Liver (tissue), 8 donors: ENCODE measurements at regions not wholly inside any gene's neighbourhood (a gene's known extent, or its start where the extent isn't known, plus 50 kb on each side); places are given as distances from the start of the nearest gene placed in this dataset.
"Not testable (repeated sequence)": the region's sequence is repeated elsewhere in the genome, so short reads cannot be mapped to it uniquely, and the experiment has no call there.

ENCODE experiments used
- DNase-seq: peaks from one replicate; pipeline ENCODE4 v3.0.0-alpha.2; 2017; ENCODE audit warnings: low spot score
- H3K27ac ChIP-seq, 2 donors: one replicate each; pipeline ENCODE4 v1.7.0; 2013; ENCODE audit warnings: inconsistent platforms in 2 of 2, low read length in 2 of 2, control low read depth in 1 of 2, low read depth in 1 of 2, mild to moderate bottlenecking in 1 of 2
- H3K27me3 ChIP-seq, 4 donors: one replicate each; pipeline versions ENCODE4 v1.6.1 to v1.7.0; 2013; ENCODE audit warnings: low read length in 3 of 4, inconsistent platforms in 1 of 4, mild to moderate bottlenecking in 1 of 4, moderate library complexity in 1 of 4; ENCODE audit not compliant: control insufficient read depth in 4 of 4, insufficient read depth in 4 of 4
- H3K36me3 ChIP-seq, 4 donors: one replicate each; pipeline versions ENCODE4 v1.6.1 to v1.7.0; 2013; ENCODE audit warnings: low read length in 3 of 4, mild to moderate bottlenecking in 3 of 4, low read depth in 1 of 4, moderate library complexity in 1 of 4; ENCODE audit not compliant: control insufficient read depth in 4 of 4, insufficient read depth in 3 of 4
- H3K4me1 ChIP-seq, 4 donors: one replicate each; pipeline versions ENCODE4 v1.6.1 to v1.7.0; 2013; ENCODE audit warnings: low read length in 3 of 4, mild to moderate bottlenecking in 3 of 4, moderate library complexity in 1 of 4; ENCODE audit not compliant: control insufficient read depth in 4 of 4, insufficient read depth in 4 of 4
- H3K4me3 ChIP-seq, 3 donors: one replicate each; pipeline versions ENCODE4 v1.6.1 to v1.7.0; 2013; ENCODE audit warnings: low read length in 3 of 3, control low read depth in 1 of 3, low read depth in 1 of 3, mild to moderate bottlenecking in 1 of 3
- H3K9ac ChIP-seq, 2 donors: one replicate each; pipeline ENCODE4 v1.7.0; 2013; ENCODE audit warnings: low read length in 2 of 2, mild to moderate bottlenecking in 2 of 2, moderate library complexity in 2 of 2, control low read depth in 1 of 2, low read depth in 1 of 2
- H3K9me3 ChIP-seq, 4 donors: one replicate each; pipeline versions ENCODE4 v1.6.1 to v1.7.0; 2013; ENCODE audit warnings: low read length in 3 of 4; ENCODE audit not compliant: control insufficient read depth in 4 of 4
- EGR1 ChIP-seq, 2 donors: IDR thresholded peaks; 2 replicates each; pipeline ENCODE4 v1.6.1; 2016 to 2018; ENCODE audit warnings: antibody characterized with exemption in 2 of 2, low read depth in 2 of 2
- FOXA1 ChIP-seq: IDR thresholded peaks from 2 replicates; pipeline ENCODE4 v1.6.1; 2016; ENCODE audit warnings: antibody characterized with exemption
- FOXA2 ChIP-seq: IDR thresholded peaks from 2 replicates; pipeline ENCODE4 v1.6.1; 2016; ENCODE audit warnings: antibody characterized with exemption
- GABPA ChIP-seq, 2 donors: IDR thresholded peaks in 1 of 2; conservative IDR thresholded peaks in 1 of 2; 2 replicates each; pipeline ENCODE4 v1.6.1; 2016; ENCODE audit warnings: antibody characterized with exemption in 2 of 2, mild to moderate bottlenecking in 1 of 2, moderate library complexity in 1 of 2
- HNF4A ChIP-seq, 2 donors: conservative IDR thresholded peaks; 2 replicates each; pipeline ENCODE4 v1.6.1; 2016; ENCODE audit warnings: antibody characterized with exemption in 2 of 2, mild to moderate bottlenecking in 2 of 2
- JUND ChIP-seq, 2 donors: IDR thresholded peaks; 2 replicates each; pipeline ENCODE4 v1.6.1; 2016; ENCODE audit warnings: antibody characterized with exemption in 2 of 2
- NR2F2 ChIP-seq: IDR thresholded peaks from 2 replicates; pipeline ENCODE4 v1.6.1; 2016; ENCODE audit warnings: antibody characterized with exemption
- RAD21 ChIP-seq, 2 donors: IDR thresholded peaks; 2 replicates each; pipeline ENCODE4 v1.6.1; 2016; ENCODE audit warnings: antibody characterized with exemption in 2 of 2, mild to moderate bottlenecking in 2 of 2
- RXRA ChIP-seq, 2 donors: IDR thresholded peaks; 2 replicates each; pipeline ENCODE4 v1.6.1; 2017 to 2018; ENCODE audit warnings: antibody characterized with exemption in 2 of 2, mild to moderate bottlenecking in 1 of 2
- SP1 ChIP-seq: IDR thresholded peaks from 2 replicates; pipeline ENCODE4 v1.6.1; 2018; ENCODE audit warnings: antibody characterized with exemption, mild to moderate bottlenecking
- TAF1 ChIP-seq: conservative IDR thresholded peaks from 2 replicates; pipeline ENCODE4 v1.6.1; 2016; ENCODE audit warnings: antibody characterized with exemption, mild to moderate bottlenecking
- YY1 ChIP-seq: IDR thresholded peaks from 2 replicates; pipeline ENCODE4 v1.6.1; 2016; ENCODE audit warnings: antibody characterized with exemption, mild to moderate bottlenecking
- ZBTB33 ChIP-seq: IDR thresholded peaks from 2 replicates; pipeline ENCODE4 v1.6.1; 2016; ENCODE audit warnings: antibody characterized with exemption
- WGBS: extraction: QIAGEN DNeasy Blood & Tissue Kit; methylation state at CpG from one replicate; pipeline ENCODE4 v1.1.7; 2013; 5-methylcytosine and 5-hydroxymethylcytosine counted together
- TF ChIP-seq, protein P1 (sequence below): IDR thresholded peaks from 2 replicates; pipeline ENCODE4 v1.6.1; 2016; ENCODE audit warnings: antibody characterized with exemption
- TF ChIP-seq, protein P2 (sequence below): fragments of 150-350 bp; IDR thresholded peaks from 2 replicates; pipeline ENCODE4 v1.5.1; 2017; ENCODE audit warnings: improper control_type of control experiment, low read depth, low read length; ENCODE audit not compliant: missing input control
- TF ChIP-seq, protein P3 (sequence below): IDR thresholded peaks from 2 replicates; pipeline ENCODE4 v1.6.1; 2016; ENCODE audit warnings: antibody characterized with exemption, mild to moderate bottlenecking
- donor health status: healthy.
- donor health status: healthy.
- donor health status: healthy.
- donor health status: healthy.
- donor health status: healthy.

DNA sequence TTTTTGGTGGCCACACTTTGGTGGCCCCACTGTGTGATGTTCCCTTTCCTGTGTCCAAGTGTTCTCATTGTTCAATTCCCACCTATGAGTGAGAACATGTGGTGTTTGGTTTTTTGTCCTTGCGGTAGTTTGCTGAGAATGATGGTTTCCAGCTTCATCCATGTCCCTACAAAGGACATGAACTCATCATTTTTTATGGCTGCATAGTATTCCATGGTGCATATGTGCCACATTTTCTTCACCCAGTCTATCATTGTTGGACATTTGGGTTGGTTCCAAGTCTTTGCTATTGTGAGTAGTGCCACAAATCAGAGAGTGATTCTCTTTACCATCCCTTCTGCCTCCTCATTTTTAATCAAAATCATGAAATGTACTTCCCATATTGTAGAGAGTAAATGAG lies 114.0 kb upstream of the NR2F2 start:
- not testable (repeated sequence) for H3K36me3 ChIP-seq, DNase-seq, H3K9ac ChIP-seq, H3K27ac ChIP-seq, H3K27me3 ChIP-seq, H3K9me3 ChIP-seq, H3K4me3 ChIP-seq, H3K4me1 ChIP-seq
- WGBS = no CpG with 5 or more reads among the region's 1 CpG

DNA sequence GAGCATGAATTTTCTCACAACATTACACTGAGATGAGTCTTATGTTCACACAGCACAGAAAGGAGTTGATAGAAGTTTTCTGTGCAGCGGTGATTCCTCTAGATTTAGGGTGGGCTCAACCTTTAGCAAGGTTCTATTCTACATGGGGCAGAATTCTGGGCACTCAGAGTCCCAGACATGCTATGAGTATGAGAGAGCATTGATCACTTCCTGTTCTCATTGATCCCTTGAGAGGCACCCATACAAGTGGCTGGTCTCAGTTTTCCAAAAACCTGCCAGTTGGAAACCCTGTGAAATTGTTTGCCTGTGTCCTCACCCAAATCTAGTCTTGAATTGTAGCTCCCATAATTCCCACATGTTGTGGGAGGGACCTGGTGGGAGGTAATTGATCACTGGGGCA lies 112.5 kb upstream of the NR2F2 start:
- H3K36me3 ChIP-seq = no peaks in the 10 kb centered on the region
- no peak for DNase-seq
- no peak overlapping the region for H3K9ac ChIP-seq
- 89% methylated on average over 1 of the region's 1 CpG for WGBS
- no peaks in the 10 kb centered on the region for H3K9me3 ChIP-seq
- peaks cover 0 to 7% (median 0%) of the 10 kb centered on the region in 4 donors for H3K4me1 ChIP-seq
- no peaks in the 10 kb centered on the region for H3K27me3 ChIP-seq
- H3K27ac ChIP-seq = no peak overlapping the region
- TF ChIP-seq TAF1 = no peak
- no peak overlapping the region for H3K4me3 ChIP-seq

- TF ChIP-seq RAD21 (IDR thresholded peaks at IDR 0.05) = no peak
- TF ChIP-seq YY1 = no peak
- TF ChIP-seq EGR1 (IDR thresholded peaks at IDR 0.05; ENCODE audit: low read depth in 2 of 2) = no peak
- no peak for TF ChIP-seq FOXA2
- no peak overlapping the region for H3K9ac ChIP-seq
- no peaks in the 10 kb centered on the region for H3K36me3 ChIP-seq
- no peak for DNase-seq
- H3K9me3 ChIP-seq = no peaks in the 10 kb centered on the region
- H3K27me3 ChIP-seq = no peaks in the 10 kb centered on the region
- 79% methylated on average over 5 of the region's 5 CpGs for WGBS
- H3K27ac ChIP-seq = no peak overlapping the region
- H3K4me3 ChIP-seq = no peak overlapping the region
- H3K4me1 ChIP-seq = peaks cover 0 to 7% (median 0%) of the 10 kb centered on the region in 4 donors
Observed at GRCh38 chr15:96218623-96219455, 111.7 kb upstream of the NR2F2 start.

GRCh38 chr15:96219681-96220080 lies 110.8 kb upstream of the NR2F2 start:
- Histone ChIP-seq H3K27me3 (no peaks in the 10 kb centered on the region), H3K4me1 (peaks cover 0 to 7% (median 0%) of the 10 kb centered on the region in 4 donors), H3K9ac (no peak overlapping the region), H3K9me3 (no peaks in the 10 kb centered on the region), H3K27ac (no peak overlapping the region), H3K4me3 (no peak overlapping the region), H3K36me3 (no peaks in the 10 kb centered on the region)
- DNase-seq = no peak
- 81% methylated on average over 3 of the region's 3 CpGs for WGBS
- TF ChIP-seq TAF1 = no peak
- no peak for TF ChIP-seq FOXA1
- TF ChIP-seq ZBTB33 = no peak
- TF ChIP-seq NR2F2 = no peak
- TF ChIP-seq HNF4A (conservative IDR thresholded peaks at IDR 0.05) = no peak
- TF ChIP-seq YY1 = no peak
- TF ChIP-seq, protein P1, sequence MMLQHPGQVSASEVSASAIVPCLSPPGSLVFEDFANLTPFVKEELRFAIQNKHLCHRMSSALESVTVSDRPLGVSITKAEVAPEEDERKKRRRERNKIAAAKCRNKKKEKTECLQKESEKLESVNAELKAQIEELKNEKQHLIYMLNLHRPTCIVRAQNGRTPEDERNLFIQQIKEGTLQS = no peak
- TF ChIP-seq, protein P2, sequence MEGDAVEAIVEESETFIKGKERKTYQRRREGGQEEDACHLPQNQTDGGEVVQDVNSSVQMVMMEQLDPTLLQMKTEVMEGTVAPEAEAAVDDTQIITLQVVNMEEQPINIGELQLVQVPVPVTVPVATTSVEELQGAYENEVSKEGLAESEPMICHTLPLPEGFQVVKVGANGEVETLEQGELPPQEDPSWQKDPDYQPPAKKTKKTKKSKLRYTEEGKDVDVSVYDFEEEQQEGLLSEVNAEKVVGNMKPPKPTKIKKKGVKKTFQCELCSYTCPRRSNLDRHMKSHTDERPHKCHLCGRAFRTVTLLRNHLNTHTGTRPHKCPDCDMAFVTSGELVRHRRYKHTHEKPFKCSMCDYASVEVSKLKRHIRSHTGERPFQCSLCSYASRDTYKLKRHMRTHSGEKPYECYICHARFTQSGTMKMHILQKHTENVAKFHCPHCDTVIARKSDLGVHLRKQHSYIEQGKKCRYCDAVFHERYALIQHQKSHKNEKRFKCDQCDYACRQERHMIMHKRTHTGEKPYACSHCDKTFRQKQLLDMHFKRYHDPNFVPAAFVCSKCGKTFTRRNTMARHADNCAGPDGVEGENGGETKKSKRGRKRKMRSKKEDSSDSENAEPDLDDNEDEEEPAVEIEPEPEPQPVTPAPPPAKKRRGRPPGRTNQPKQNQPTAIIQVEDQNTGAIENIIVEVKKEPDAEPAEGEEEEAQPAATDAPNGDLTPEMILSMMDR = no peak
- no peak for TF ChIP-seq GABPA (IDR thresholded peaks at IDR 0.05 in 1 of 2, conservative IDR thresholded peaks at IDR 0.05 in 1 of 2)
- TF ChIP-seq, protein P3, sequence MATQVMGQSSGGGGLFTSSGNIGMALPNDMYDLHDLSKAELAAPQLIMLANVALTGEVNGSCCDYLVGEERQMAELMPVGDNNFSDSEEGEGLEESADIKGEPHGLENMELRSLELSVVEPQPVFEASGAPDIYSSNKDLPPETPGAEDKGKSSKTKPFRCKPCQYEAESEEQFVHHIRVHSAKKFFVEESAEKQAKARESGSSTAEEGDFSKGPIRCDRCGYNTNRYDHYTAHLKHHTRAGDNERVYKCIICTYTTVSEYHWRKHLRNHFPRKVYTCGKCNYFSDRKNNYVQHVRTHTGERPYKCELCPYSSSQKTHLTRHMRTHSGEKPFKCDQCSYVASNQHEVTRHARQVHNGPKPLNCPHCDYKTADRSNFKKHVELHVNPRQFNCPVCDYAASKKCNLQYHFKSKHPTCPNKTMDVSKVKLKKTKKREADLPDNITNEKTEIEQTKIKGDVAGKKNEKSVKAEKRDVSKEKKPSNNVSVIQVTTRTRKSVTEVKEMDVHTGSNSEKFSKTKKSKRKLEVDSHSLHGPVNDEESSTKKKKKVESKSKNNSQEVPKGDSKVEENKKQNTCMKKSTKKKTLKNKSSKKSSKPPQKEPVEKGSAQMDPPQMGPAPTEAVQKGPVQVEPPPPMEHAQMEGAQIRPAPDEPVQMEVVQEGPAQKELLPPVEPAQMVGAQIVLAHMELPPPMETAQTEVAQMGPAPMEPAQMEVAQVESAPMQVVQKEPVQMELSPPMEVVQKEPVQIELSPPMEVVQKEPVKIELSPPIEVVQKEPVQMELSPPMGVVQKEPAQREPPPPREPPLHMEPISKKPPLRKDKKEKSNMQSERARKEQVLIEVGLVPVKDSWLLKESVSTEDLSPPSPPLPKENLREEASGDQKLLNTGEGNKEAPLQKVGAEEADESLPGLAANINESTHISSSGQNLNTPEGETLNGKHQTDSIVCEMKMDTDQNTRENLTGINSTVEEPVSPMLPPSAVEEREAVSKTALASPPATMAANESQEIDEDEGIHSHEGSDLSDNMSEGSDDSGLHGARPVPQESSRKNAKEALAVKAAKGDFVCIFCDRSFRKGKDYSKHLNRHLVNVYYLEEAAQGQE = no peak
- no peak for TF ChIP-seq EGR1 (IDR thresholded peaks at IDR 0.05; ENCODE audit: low read depth in 2 of 2)
- TF ChIP-seq RAD21 (IDR thresholded peaks at IDR 0.05) = no peak
- no peak for TF ChIP-seq RXRA (IDR thresholded peaks at IDR 0.05)
- no peak for TF ChIP-seq FOXA2
- TF ChIP-seq JUND (IDR thresholded peaks at IDR 0.05) = no peak
- TF ChIP-seq SP1 = no peak
